ENCODE measurements at regions not wholly inside any gene's neighbourhood (a gene's known extent, or its start where the extent isn't known, plus 50 kb on each side); places are given as distances from the start of the nearest gene placed in this dataset.

- Histone ChIP-seq H3K4me2 (no peak overlapping the region), H3K27ac (no peak overlapping the region), H3K27me3 (no peaks in the 10 kb centered on the region), H4K20me1 (no peaks in the 10 kb centered on the region), H3K9ac (no peak overlapping the region), H3K9me3 (replicated peaks in 1 of 11) (no peaks in the 10 kb centered on the region), H3K36me3 (no peaks in the 10 kb centered on the region), H3K4me3 (no peak overlapping the region), H3K4me1 (peaks cover 0 to 24% (median 0%) of the 10 kb centered on the region in 10 experiments; a peak in 8 of 20 replicates)
- TF ChIP-seq Cebpa-rat (IDR thresholded peaks at IDR 0.05) = no peak
Observed at GRCh38 chr9:21589344-21590056, 107.4 kb upstream of the IFNE start.

- Histone ChIP-seq H3K4me1 (peaks cover 0 to 24% (median 0%) of the 10 kb centered on the region in 10 experiments; a peak in 8 of 20 replicates), H3K27me3 (no peaks in the 10 kb centered on the region), H3K27ac (no peak overlapping the region), H3K4me3 (no peak overlapping the region), H3K4me2 (no peak overlapping the region), H4K20me1 (no peaks in the 10 kb centered on the region), H3K9me3 (replicated peaks in 1 of 11) (no peaks in the 10 kb centered on the region), H3K9ac (no peak overlapping the region), H3K36me3 (no peaks in the 10 kb centered on the region)
- TF ChIP-seq Cebpa-rat (IDR thresholded peaks at IDR 0.05) = no peak
Observed at GRCh38 chr9:21590058-21590996, 108.2 kb upstream of the IFNE start.

GRCh38 chr9:21591221-21592062 lies 109.3 kb upstream of the IFNE start:
- Histone ChIP-seq H3K27ac (peak overlapping the region in 2 of 11 experiments; percentile 30 to 34; a peak in 4 of 22 replicates), H3K27me3 (no peaks in the 10 kb centered on the region), H3K9ac (no peak overlapping the region), H3K4me2 (peak overlapping the region in 6 of 11 experiments; percentile 7 to 58 (median 54); a peak in 11 of 22 replicates), H3K4me1 (peaks cover 0 to 24% (median 0%) of the 10 kb centered on the region in 10 experiments; a peak in 8 of 20 replicates), H4K20me1 (no peaks in the 10 kb centered on the region), H3K9me3 (replicated peaks in 1 of 11) (no peaks in the 10 kb centered on the region), H3K4me3 (no peak overlapping the region), H3K36me3 (no peaks in the 10 kb centered on the region)
- TF ChIP-seq Cebpa-rat (IDR thresholded peaks at IDR 0.05) = peak in 5 of 11 experiments; percentile 9 to 66 (median 40); a peak in 4 of 22 replicates

- no peak overlapping the region for H3K4me3 ChIP-seq
- no peaks in the 10 kb centered on the region for H3K36me3 ChIP-seq
- H3K9ac ChIP-seq = no peak overlapping the region
- TF ChIP-seq Cebpa-rat (IDR thresholded peaks at IDR 0.05) = no peak
- H3K27ac ChIP-seq = peak overlapping the region in 2 of 11 experiments; percentile 30 to 34; a peak in 4 of 22 replicates
- no peaks in the 10 kb centered on the region for H3K9me3 ChIP-seq (replicated peaks in 1 of 11)
- H3K4me2 ChIP-seq = peak overlapping the region in 5 of 11 experiments; percentile 24 to 58 (median 54); a peak in 9 of 22 replicates
- peaks cover 0 to 24% (median 0%) of the 10 kb centered on the region in 10 experiments; a peak in 8 of 20 replicates for H3K4me1 ChIP-seq
- no peaks in the 10 kb centered on the region for H4K20me1 ChIP-seq
- H3K27me3 ChIP-seq = no peaks in the 10 kb centered on the region
Observed at GRCh38 chr9:21592063-21592338, 109.9 kb upstream of the IFNE start.

GRCh38 chr9:21597284-21597683 lies 115.2 kb upstream of the IFNE start:
- TF ChIP-seq Cebpa-rat (IDR thresholded peaks at IDR 0.05) = no peak
- no peak overlapping the region for H3K9ac ChIP-seq
- peak overlapping the region in 2 of 11 experiments; percentile 3 to 37; a peak in 2 of 22 replicates for H3K4me2 ChIP-seq
- no peaks in the 10 kb centered on the region for H3K9me3 ChIP-seq (replicated peaks in 1 of 11)
- H4K20me1 ChIP-seq = no peaks in the 10 kb centered on the region
- no peak overlapping the region for H3K27ac ChIP-seq
- peaks cover 0 to 16% (median 0%) of the 10 kb centered on the region in 10 experiments; a peak in 7 of 20 replicates for H3K4me1 ChIP-seq
- H3K27me3 ChIP-seq = no peaks in the 10 kb centered on the region
- H3K36me3 ChIP-seq = no peaks in the 10 kb centered on the region
- no peak overlapping the region for H3K4me3 ChIP-seq

GRCh38 chr9:21598749-21599148 lies 116.6 kb upstream of the IFNE start:
- Histone ChIP-seq H3K36me3 (no peaks in the 10 kb centered on the region), H3K4me3 (no peak overlapping the region), H3K27me3 (no peaks in the 10 kb centered on the region), H3K4me2 (no peak overlapping the region), H3K9me3 (replicated peaks in 1 of 11) (no peaks in the 10 kb centered on the region), H4K20me1 (no peaks in the 10 kb centered on the region), H3K27ac (no peak overlapping the region), H3K4me1 (peaks cover 0 to 12% (median 0%) of the 10 kb centered on the region in 10 experiments; a peak in 2 of 20 replicates), H3K9ac (no peak overlapping the region)
- TF ChIP-seq Cebpa-rat (IDR thresholded peaks at IDR 0.05) = no peak

GRCh38 chr9:21605489-21605931 lies 123.4 kb upstream of the IFNE start:
- H3K4me3 ChIP-seq = no peak overlapping the region
- TF ChIP-seq Cebpa-rat (IDR thresholded peaks at IDR 0.05) = peak in 2 of 11 experiments; percentile 12 to 13; a peak in 1 of 22 replicates
- H3K9ac ChIP-seq = no peak overlapping the region
- H3K4me1 ChIP-seq = peaks cover 0 to 15% (median 7%) of the 10 kb centered on the region in 10 experiments; a peak in 7 of 20 replicates
- H3K27ac ChIP-seq = no peak overlapping the region
- peak overlapping the region in 5 of 11 experiments; percentile 21 to 60 (median 42); a peak in 9 of 22 replicates for H3K4me2 ChIP-seq
- no peaks in the 10 kb centered on the region for H3K9me3 ChIP-seq (replicated peaks in 1 of 11)
- H3K27me3 ChIP-seq = no peaks in the 10 kb centered on the region
- no peaks in the 10 kb centered on the region for H3K36me3 ChIP-seq
- H4K20me1 ChIP-seq = no peaks in the 10 kb centered on the region

- no peaks in the 10 kb centered on the region for H3K27me3 ChIP-seq
- no peak for TF ChIP-seq Cebpa-rat (IDR thresholded peaks at IDR 0.05)
- no peak overlapping the region for H3K4me2 ChIP-seq
- peaks cover 0 to 15% (median 7%) of the 10 kb centered on the region in 10 experiments; a peak in 7 of 20 replicates for H3K4me1 ChIP-seq
- H3K27ac ChIP-seq = no peak overlapping the region
- H3K4me3 ChIP-seq = no peak overlapping the region
- no peaks in the 10 kb centered on the region for H3K36me3 ChIP-seq
- H3K9me3 ChIP-seq (replicated peaks in 1 of 11) = no peaks in the 10 kb centered on the region
- H3K9ac ChIP-seq = no peak overlapping the region
- H4K20me1 ChIP-seq = no peaks in the 10 kb centered on the region
Observed at GRCh38 chr9:21607576-21607975, 125.5 kb upstream of the IFNE start.
